Skeletal muscle tissue (tissue), 3 donors: ENCODE measurements at regions not wholly inside any gene's neighbourhood (a gene's known extent, or its start where the extent isn't known, plus 50 kb on each side); places are given as distances from the start of the nearest gene placed in this dataset.

ENCODE experiments used
- H3K27ac ChIP-seq: one replicate; pipeline ENCODE4 v1.7.0; 2013; ENCODE audit warnings: mild to moderate bottlenecking, low read depth, low read length, inconsistent platforms
- H3K27me3 ChIP-seq, 3 donors: one replicate each; pipeline ENCODE4 v1.7.0; 2013; ENCODE audit warnings: low read length in 3 of 3; ENCODE audit not compliant: control insufficient read depth in 3 of 3, insufficient read depth in 3 of 3
- H3K36me3 ChIP-seq, 3 donors: one replicate each; pipeline ENCODE4 v1.7.0; 2013; ENCODE audit warnings: low read length in 3 of 3; ENCODE audit not compliant: control insufficient read depth in 3 of 3, insufficient read depth in 3 of 3
- H3K4me1 ChIP-seq, 3 donors: one replicate each; pipeline ENCODE4 v1.7.0; 2013; ENCODE audit warnings: low read length in 3 of 3, mild to moderate bottlenecking in 3 of 3; ENCODE audit not compliant: control insufficient read depth in 3 of 3, insufficient read depth in 3 of 3
- H3K4me3 ChIP-seq, 3 donors: one replicate each; pipeline ENCODE4 v1.7.0; 2013; ENCODE audit warnings: low read length in 3 of 3
- H3K9ac ChIP-seq, 3 donors: one replicate each; pipeline ENCODE4 v1.7.0; 2013; ENCODE audit warnings: low read length in 3 of 3, mild to moderate bottlenecking in 3 of 3, moderate library complexity in 2 of 3, low read depth in 1 of 3
- H3K9me3 ChIP-seq, 3 donors: one replicate each; pipeline ENCODE4 v1.7.0; 2013; ENCODE audit warnings: low read length in 3 of 3; ENCODE audit not compliant: control insufficient read depth in 3 of 3
- donor health status: Osteomylitis.

DNA sequence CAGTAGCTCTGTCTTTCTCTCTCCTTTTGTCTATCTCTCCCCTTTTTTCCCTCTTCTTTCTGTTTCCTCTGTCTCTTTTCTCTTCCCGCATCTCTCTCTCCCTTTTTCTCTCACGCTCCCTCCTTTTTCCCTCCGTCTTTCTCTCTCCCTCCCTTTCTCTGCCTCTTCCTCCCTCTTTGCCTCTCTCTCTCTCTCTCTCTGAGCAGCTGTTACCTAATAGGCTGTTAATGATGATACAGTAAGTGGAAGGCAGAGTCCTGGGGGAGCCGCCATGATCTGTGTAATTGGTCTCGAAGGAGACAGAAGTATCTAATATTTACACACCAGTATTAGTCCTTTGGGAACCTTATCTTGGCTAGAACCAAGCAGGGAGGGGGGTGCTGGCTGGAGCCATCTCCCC, 136.1 kb upstream of the CIBAR2 start:
- peaks cover 19 to 43% (median 35%) of the 10 kb centered on the region in 3 donors for H3K4me1 ChIP-seq
- no peaks in the 10 kb centered on the region for H3K27me3 ChIP-seq
- no peaks in the 10 kb centered on the region for H3K36me3 ChIP-seq
- no peak overlapping the region for H3K4me3 ChIP-seq
- H3K9ac ChIP-seq: no peak overlapping the region
- H3K27ac ChIP-seq: no peak overlapping the region
- H3K9me3 ChIP-seq: no peaks in the 10 kb centered on the region

DNA sequence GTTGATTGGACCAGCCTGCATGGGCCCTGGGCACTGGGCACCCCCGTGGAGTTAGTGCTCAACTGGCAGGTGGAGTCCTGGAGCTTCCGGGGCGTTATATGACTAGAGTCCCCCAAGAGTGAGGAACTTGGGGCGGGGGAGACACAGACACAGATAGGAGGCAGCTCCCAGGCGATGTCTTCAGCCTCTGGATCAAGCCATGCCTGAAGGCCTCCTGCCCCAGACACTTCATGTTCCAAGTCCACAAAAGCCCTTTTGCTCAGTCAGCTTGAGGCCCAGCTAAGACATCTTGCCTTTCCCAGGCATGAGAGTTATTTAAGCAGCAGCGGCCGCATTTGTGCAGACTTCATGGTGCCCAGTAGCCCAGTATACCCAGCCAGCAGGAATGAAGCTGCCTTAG, 136.6 kb upstream of the CIBAR2 start:
- no peaks in the 10 kb centered on the region for H3K27me3 ChIP-seq
- H3K9ac ChIP-seq: peak overlapping the region in 1 of 3 donors; percentile 33
- H3K36me3 ChIP-seq: no peaks in the 10 kb centered on the region
- peaks cover 19 to 43% (median 36%) of the 10 kb centered on the region in 3 donors for H3K4me1 ChIP-seq
- no peak overlapping the region for H3K4me3 ChIP-seq
- no peaks in the 10 kb centered on the region for H3K9me3 ChIP-seq
- no peak overlapping the region for H3K27ac ChIP-seq

DNA sequence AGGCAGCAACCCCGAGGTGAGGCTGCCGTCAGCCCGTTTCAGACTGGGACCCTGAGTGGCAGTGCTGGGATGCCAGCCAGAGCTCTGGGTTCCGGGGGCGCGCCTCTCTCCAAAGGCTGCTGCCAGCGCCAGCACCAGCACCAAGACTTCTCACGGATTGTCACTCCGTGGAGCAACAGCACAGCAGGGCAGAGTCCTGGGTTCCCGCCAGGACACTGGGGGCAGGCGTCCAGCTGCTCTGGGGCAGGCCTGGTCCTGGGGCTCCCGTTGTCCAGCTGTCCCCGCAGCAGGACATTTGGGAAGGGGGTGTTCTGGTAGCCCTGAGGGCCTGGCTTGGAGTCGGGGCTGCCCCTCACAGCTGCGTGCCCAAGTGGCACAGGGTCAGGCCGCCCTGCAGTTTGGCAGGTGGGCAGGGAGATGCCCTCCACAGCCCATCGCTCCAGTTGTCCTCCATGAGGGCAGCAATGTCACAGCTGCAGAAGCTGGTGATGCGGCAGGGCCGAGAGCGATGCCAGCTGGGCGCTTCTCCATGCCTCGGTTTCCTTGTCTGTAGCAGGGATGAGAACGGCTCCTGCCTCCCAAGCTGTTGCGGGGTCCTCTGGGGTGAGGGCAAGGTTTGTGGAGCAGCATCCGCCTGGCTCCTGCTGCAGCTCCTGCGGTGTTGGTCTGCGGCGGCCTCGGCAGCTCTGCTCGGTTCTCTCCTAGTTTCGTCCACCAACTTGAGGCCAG, 137.3 kb upstream of the CIBAR2 start:
- Histone ChIP-seq H3K4me1 (peaks cover 19 to 43% (median 36%) of the 10 kb centered on the region in 3 donors), H3K27me3 (no peaks in the 10 kb centered on the region), H3K27ac (no peak overlapping the region)

DNA sequence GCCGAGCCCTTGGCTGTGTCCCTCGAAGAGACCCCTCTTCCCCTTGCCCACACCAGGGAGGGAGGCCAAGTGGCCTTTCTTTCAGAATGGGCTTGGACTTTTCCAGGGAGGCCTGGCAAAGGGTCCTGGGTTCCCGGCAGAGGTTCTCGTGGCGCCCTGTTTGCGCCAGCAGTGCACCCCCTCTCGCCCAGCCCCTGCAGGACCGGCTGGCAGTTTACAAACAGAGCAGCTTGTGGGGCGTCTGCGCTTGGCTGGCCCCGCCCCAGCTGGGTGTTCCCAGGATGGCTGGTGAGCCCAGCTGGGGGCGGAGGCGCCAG, 137.8 kb upstream of the CIBAR2 start:
- no peaks in the 10 kb centered on the region for H3K36me3 ChIP-seq

More for the DNA sequence above, 137.3 kb upstream of the CIBAR2 start:
- no peaks in the 10 kb centered on the region for H3K9me3 ChIP-seq
- H3K9ac ChIP-seq: peak overlapping the region in 1 of 3 donors; percentile 33
- no peaks in the 10 kb centered on the region for H3K36me3 ChIP-seq
- no peak overlapping the region for H3K4me3 ChIP-seq

DNA sequence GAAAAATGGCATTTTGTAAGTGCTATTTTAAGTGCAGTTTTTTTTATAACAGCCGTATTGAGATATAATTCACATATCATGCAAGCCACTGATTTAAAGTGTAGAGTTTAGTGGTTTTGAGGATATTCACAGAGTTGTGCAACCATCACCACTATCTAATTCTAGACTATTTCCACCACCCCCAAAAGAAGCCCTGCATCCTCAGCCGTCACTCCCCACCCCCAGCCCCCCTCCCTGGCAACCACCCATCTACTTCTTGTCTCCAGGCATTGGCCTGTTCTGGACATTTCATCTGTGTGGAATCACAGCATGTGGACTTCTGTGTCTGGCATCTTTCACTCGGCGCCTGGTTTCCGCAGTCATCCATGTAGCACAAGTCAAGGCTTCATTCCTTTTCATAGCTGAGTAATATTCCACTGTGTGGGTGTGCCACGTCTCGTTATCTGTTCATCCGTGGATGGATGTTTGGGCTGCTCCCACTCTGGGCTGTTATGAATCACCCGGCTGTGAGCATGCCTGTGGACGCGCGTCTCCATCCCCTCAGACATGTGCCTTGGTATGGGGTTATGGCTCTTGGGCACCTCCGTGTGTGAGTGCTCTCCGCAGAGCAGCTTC, 138.4 kb upstream of the CIBAR2 start:
- Histone ChIP-seq H3K27ac (no peak overlapping the region), H3K4me1 (peaks cover 13 to 41% (median 30%) of the 10 kb centered on the region in 3 donors), H3K27me3 (no peaks in the 10 kb centered on the region), H3K4me3 (no peak overlapping the region), H3K9me3 (no peaks in the 10 kb centered on the region), H3K36me3 (no peaks in the 10 kb centered on the region), H3K9ac (no peak overlapping the region)

More for the DNA sequence above, 137.8 kb upstream of the CIBAR2 start:
- Histone ChIP-seq H3K4me1 (peaks cover 19 to 43% (median 36%) of the 10 kb centered on the region in 3 donors), H3K4me3 (no peak overlapping the region), H3K27me3 (no peaks in the 10 kb centered on the region), H3K9me3 (no peaks in the 10 kb centered on the region), H3K9ac (peak overlapping the region in 1 of 3 donors; percentile 33), H3K27ac (no peak overlapping the region)

DNA sequence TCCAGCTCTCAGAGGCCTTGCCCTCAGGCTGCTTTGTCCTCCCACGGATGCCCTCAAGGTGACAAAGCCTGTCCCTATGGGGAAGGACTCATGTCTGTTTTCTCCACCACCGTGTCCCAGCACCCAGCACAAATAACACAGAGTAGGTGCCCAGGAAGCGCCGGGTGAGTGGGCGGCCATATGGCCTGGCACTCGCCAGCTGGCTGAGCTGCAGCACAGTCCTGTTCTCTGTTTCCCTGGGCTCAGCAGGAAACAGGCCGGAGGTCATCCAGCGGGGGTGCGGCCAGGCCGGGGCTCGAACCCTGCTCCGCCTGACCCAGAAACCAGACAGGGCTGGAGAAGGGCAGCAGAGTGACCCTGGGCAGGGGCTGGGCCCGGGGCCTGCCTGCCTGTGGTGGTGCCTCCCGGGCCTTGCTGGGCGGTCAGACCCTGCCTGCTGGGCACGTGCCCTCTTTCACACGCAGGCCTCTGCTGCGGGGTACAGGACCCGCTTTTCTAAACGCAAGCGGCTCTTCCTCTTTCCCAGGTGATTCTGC, 139.0 kb upstream of the CIBAR2 start:
- H3K9ac ChIP-seq: peak overlapping the region in 1 of 3 donors; percentile 8
- H3K27me3 ChIP-seq: no peaks in the 10 kb centered on the region
- peaks cover 10 to 36% (median 26%) of the 10 kb centered on the region in 3 donors for H3K4me1 ChIP-seq
- no peaks in the 10 kb centered on the region for H3K36me3 ChIP-seq
- no peak overlapping the region for H3K27ac ChIP-seq
- no peaks in the 10 kb centered on the region for H3K9me3 ChIP-seq
- H3K4me3 ChIP-seq: no peak overlapping the region

DNA sequence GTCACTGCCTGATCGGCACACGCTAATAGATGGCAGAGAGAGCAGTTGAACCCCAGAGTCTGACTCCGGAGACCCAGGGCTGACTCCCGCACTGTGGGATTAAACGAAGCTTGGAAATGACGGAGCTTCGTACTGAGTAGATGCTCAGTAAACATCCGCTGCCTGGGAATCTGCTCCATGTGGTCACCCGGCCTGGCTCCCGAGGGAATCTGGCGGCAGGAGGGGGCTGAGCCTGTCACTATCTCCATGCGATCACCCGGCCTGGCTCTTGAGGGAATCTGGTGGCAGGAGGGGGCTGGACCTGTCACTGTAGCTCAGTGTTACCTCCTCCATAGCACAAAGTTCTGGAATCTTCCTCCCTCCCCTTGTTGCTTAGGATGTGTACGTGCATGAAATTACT, 139.7 kb upstream of the CIBAR2 start:
- peaks cover 10 to 30% (median 22%) of the 10 kb centered on the region in 3 donors for H3K4me1 ChIP-seq
- H3K36me3 ChIP-seq: no peaks in the 10 kb centered on the region
- H3K27ac ChIP-seq: no peak overlapping the region
- H3K4me3 ChIP-seq: no peak overlapping the region
- no peak overlapping the region for H3K9ac ChIP-seq
- H3K9me3 ChIP-seq: no peaks in the 10 kb centered on the region
- no peaks in the 10 kb centered on the region for H3K27me3 ChIP-seq

DNA sequence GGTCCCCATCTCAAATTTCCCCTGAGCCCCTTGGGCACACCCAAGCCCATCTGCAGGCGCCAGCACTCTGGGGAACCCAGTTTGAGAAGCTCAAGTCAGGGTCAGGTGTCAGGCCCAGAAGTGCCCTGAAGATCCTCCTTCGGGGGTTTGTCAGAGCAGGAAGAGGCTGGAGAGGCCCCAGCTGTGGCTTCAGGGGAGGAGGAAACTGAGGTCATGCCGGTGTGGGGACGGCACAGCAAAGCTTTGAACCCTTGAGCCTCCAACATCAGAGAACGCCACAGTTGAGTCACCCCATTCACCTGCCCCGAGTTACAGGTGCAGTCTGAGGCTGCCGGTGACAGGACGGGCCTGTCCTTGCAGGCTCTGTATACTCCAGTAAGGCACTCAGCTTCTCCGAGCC, 140.2 kb upstream of the CIBAR2 start:
- Histone ChIP-seq H3K9me3 (no peaks in the 10 kb centered on the region), H3K4me1 (peaks cover 10 to 25% (median 20%) of the 10 kb centered on the region in 3 donors), H3K9ac (peak overlapping the region in 1 of 3 donors; percentile 25), H3K27ac (no peak overlapping the region), H3K27me3 (no peaks in the 10 kb centered on the region), H3K4me3 (no peak overlapping the region), H3K36me3 (no peaks in the 10 kb centered on the region)

DNA sequence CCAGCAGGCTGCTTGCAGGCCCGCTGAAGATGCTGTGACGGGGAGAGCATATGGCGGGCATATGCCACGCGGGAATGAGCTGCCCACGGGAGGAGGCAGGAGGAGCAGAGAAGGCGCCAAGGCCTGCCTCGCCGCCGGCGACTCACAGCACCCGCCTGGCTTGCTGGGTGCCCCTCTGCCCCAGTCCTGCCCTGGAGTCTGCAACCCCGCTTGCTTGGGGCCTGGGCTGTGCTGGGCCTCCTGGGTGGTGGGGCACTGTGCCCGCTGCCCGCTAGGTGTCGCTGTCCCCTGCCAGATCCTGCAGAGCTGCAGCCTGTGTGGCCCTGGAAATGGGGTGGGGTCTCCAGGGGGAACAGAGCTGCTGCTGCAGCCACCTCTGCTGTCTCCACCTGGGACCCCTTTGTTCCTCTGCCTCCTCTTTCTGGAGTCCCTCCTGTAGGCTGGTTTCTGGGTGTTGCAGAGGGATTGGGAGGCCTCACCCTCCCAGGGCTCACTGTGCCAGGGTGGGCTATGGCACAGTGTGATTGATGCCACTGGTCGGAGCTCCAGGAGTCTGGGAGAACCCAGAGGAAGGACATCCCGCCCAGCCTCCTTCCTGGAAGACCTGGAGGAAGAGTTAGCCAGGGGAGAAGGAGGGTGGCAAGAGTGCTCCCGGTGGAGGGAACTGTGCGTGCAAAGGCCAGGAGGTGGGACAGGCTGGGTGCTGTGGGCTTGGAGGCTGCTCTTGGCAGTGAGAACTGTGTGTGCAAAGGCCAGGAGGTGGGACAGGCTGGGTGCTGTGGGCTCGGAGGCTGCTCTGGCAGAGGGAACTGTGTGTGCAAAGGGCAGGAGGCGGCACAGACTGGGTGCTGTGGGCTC, 141.0 kb upstream of the CIBAR2 start:
- no peaks in the 10 kb centered on the region for H3K27me3 ChIP-seq
- H3K27ac ChIP-seq: no peak overlapping the region
- no peaks in the 10 kb centered on the region for H3K9me3 ChIP-seq
- H3K9ac ChIP-seq: peak overlapping the region in 1 of 3 donors; percentile 8
- H3K4me1 ChIP-seq: peaks cover 12 to 21% (median 17%) of the 10 kb centered on the region in 3 donors
- H3K4me3 ChIP-seq: no peak overlapping the region
- H3K36me3 ChIP-seq: no peaks in the 10 kb centered on the region
